Keratinocyte (primary cell): ENCODE measurements at regions not wholly inside any gene's neighbourhood (a gene's known extent, or its start where the extent isn't known, plus 50 kb on each side); places are given as distances from the start of the nearest gene placed in this dataset.

Experiments
- CTCF ChIP-seq, 3 experiments: IDR thresholded peaks in 1 of 3; conservative IDR thresholded peaks in 1 of 3; optimal IDR thresholded peaks in 1 of 3; 2 replicates in 2 of 3; 3 replicates in 1 of 3; pipeline versions ENCODE3 to v1.5.1; 2011; ENCODE audit warnings: low read length in 3 of 3, mild to moderate bottlenecking in 3 of 3, moderate library complexity in 2 of 3, control low read depth in 1 of 3, inconsistent platforms in 1 of 3; ENCODE audit not compliant: insufficient read depth in 2 of 3; ENCODE audit errors: extremely low read depth in 1 of 3
- EZH2 ChIP-seq: IDR thresholded peaks from one replicate; pipeline ENCODE4 v1.6.1; 2012; ENCODE audit warnings: inconsistent platforms, mild to moderate bottlenecking, low read length, moderate library complexity

GRCh38 chr1:37317870-37318467 lies 156.4 kb upstream of the ZC3H12A start:
- TF ChIP-seq CTCF (optimal IDR thresholded peaks at IDR 0.05 in 1 of 3, IDR thresholded peaks at IDR 0.05 in 1 of 3, conservative IDR thresholded peaks at IDR 0.05 in 1 of 3; ENCODE audit: extremely low read depth in 1 of 3, insufficient read depth in 2 of 3, low read length in 3 of 3) (no peak), EZH2 (peak; percentile 31)
